ENCODE measurements at regions not wholly inside any gene's neighbourhood (a gene's known extent, or its start where the extent isn't known, plus 50 kb on each side); places are given as distances from the start of the nearest gene placed in this dataset.

DNA sequence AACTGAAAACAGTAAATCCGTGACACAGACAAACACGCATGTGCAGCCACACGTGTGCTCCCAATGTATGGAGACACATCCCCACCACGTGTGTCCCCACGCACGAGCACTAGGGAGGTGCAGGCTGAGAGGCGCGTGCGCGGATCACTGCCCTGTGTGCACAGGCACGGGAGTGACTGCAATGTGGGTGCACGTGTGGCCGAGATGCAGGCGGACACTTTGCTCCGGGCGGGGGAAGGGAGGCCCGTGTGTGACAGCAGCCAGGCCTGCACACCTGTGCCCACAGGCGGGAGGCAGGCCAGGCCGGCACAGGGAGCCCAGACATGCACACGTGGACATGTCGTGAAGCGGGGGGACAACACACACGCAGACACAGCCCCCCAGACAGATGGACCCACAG, 77.0 kb downstream of the PTPRS start:
- ATAC-seq (no peak), DNase-seq (no peak)
- Histone ChIP-seq H3K36me3 (peaks cover 0 to 42% (median 0%) of the 10 kb centered on the region in 9 donors), H3K4me3 (no peak overlapping the region), H3K27me3 (no peaks in the 10 kb centered on the region), H3K4me1 (no peaks in the 10 kb centered on the region), H3K27ac (no peak overlapping the region), H3K9me3 (no peaks in the 10 kb centered on the region)
- TF ChIP-seq, protein P1, sequence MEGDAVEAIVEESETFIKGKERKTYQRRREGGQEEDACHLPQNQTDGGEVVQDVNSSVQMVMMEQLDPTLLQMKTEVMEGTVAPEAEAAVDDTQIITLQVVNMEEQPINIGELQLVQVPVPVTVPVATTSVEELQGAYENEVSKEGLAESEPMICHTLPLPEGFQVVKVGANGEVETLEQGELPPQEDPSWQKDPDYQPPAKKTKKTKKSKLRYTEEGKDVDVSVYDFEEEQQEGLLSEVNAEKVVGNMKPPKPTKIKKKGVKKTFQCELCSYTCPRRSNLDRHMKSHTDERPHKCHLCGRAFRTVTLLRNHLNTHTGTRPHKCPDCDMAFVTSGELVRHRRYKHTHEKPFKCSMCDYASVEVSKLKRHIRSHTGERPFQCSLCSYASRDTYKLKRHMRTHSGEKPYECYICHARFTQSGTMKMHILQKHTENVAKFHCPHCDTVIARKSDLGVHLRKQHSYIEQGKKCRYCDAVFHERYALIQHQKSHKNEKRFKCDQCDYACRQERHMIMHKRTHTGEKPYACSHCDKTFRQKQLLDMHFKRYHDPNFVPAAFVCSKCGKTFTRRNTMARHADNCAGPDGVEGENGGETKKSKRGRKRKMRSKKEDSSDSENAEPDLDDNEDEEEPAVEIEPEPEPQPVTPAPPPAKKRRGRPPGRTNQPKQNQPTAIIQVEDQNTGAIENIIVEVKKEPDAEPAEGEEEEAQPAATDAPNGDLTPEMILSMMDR (IDR thresholded peaks at IDR 0.05): no peak
- 86 to 90% methylated on average over 23 of the region's 23 CpGs for WGBS, 2 donors
- intact Hi-C loops (cut with DNase I): no loop called here

DNA sequence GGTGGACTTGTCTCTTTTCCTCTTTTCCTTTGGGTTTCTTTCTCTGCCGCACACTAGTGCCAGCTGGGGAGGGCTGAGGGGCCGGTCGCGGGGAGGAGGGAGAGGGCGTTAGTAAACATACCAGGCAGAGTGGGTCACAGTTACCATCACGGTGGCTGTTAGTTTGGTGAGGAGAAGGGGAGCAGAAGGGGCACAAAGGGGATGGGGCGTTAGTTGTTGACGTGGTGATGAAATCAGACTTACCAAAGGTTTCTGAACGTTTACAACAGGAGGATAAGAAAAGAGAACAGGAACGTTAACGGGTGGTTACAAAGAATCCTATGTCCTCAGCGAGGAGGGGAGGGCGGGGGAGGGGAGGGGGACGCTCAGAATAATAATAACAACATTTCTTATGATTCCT, 77.9 kb downstream of the PTPRS start:
- no peak overlapping the region for H3K27ac ChIP-seq
- H3K27me3 ChIP-seq: no peaks in the 10 kb centered on the region
- H3K36me3 ChIP-seq: peaks cover 0 to 48% (median 4%) of the 10 kb centered on the region in 9 donors
- DNase-seq (no peak), ATAC-seq (no peak)
- 77 to 78% methylated on average over 14 of the region's 14 CpGs for WGBS, 2 donors
- H3K4me3 ChIP-seq: no peak overlapping the region
- TF ChIP-seq, protein P1 (IDR thresholded peaks at IDR 0.05): no peak
- H3K4me1 ChIP-seq: no peaks in the 10 kb centered on the region
- intact Hi-C loops (cut with DNase I): no loop called here
- no peaks in the 10 kb centered on the region for H3K9me3 ChIP-seq

DNA sequence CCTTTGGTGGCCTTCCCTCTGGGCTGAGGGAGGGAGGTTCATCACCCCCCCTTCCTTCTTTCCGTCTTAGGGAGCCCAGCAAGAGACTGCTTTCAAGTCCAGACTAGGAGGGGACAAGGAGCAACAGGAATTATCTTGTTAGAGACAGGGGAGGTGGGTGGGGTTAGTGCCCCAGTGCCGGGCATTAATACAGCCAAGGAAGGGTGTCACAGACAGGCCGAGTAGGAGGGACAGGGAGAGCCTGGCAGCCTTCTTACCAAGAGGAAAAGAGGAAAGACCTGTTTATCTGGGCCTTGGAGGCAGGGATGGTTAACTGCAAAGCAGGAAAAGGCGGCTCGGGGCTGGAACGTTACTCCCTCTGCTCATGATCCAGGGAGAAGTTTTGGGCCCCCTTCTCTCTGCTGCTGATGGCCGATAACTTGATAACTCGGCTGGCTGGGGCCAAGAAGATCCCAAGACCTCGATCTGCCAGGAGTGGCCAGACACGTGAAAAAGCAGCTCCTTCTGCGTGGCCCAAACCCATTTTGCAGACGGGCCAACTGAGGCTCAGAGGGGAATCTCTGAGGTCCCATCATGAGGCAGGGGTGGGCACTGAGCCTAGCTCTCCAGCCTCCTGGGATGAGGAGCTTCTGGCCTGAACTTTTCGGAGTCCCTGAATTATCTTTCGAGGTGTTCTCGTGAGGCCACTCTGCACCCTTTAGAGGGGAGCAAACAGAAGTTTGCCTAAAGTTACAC, 79.3 kb downstream of the PTPRS start:
- intact Hi-C loops (cut with DNase I): no loop called here
- H3K4me1 ChIP-seq: no peaks in the 10 kb centered on the region
- no peak for DNase-seq
- WGBS, 2 donors: 76 to 79% methylated on average over 14 to 15 of the region's 15 CpGs
- peaks cover 0 to 7% (median under 1%) of the 10 kb centered on the region in 11 donors for H3K9me3 ChIP-seq
- no peaks in the 10 kb centered on the region for H3K27me3 ChIP-seq
- H3K4me3 ChIP-seq: no peak overlapping the region
- H3K36me3 ChIP-seq: peaks cover 0 to 62% (median 9%) of the 10 kb centered on the region in 9 donors
- H3K27ac ChIP-seq: no peak overlapping the region
- TF ChIP-seq, protein P1 (IDR thresholded peaks at IDR 0.05): no peak
- ATAC-seq: no peak

DNA sequence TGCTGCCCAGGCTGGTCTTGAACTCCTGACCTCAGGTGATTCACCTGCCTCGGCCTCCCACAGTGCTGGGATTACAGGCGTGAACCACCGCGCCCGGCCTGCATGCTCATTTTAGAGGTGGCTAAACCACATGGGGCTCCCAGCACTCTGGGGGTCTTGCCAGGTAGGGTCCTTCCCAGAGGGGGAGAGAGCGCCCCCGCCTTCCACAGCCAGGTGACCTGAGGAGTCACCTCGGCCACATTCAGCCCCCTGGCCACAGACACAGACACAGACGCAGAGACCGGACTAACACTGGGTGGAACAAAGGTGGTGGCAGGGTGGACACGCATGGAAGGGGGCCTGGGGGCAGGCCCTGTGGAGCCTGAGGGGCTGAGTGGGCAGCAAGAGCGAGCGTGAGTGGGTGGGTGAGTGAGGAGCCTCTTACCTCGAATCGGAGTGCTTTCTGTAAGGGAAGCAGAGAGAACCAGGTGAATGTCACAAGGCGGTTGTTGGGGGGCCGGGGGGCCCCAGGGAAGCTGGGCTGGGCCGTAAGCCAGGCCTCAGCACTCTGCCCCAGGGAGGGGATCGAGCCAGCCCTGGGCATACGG, 80.1 kb downstream of the PTPRS start:
- peaks cover 0 to 15% (median 8%) of the 10 kb centered on the region in 11 donors for H3K9me3 ChIP-seq
- WGBS, 2 donors: 89 to 93% methylated on average over 20 of the region's 20 CpGs
- DNase-seq: no peak
- H3K27ac ChIP-seq: no peak overlapping the region
- peaks cover 0 to 70% (median 11%) of the 10 kb centered on the region in 9 donors for H3K36me3 ChIP-seq
- H3K4me3 ChIP-seq: no peak overlapping the region
- H3K27me3 ChIP-seq: no peaks in the 10 kb centered on the region
- no peaks in the 10 kb centered on the region for H3K4me1 ChIP-seq
- TF ChIP-seq, protein P1 (IDR thresholded peaks at IDR 0.05): no peak
- no peak for ATAC-seq
- intact Hi-C loops (cut with DNase I): no loop called here

All from heart right ventricle (tissue), 16 donors.